HCT116 (cell line): ENCODE measurements at regions not wholly inside any gene's neighbourhood (a gene's known extent, or its start where the extent isn't known, plus 50 kb on each side); places are given as distances from the start of the nearest gene placed in this dataset.

Experiments used
- ATAC-seq: fragments of 200-7000 bp; cut with Tn5 transposase; 2 replicates; pipeline ENCODE4 v1.9.1; 2020; ENCODE audit warnings: mild to moderate bottlenecking, moderate library complexity
- BruUV-seq: library from RNA; stranded (reverse); fragments of 400-500 nt; replicated peaks from 2 replicates; lab custom pipeline; 2021; lab: Mats Ljungman, UMichigan
- CTCF ChIA-PET: fragments of 300-600 bp; sonication (Branson Sonifier 250); formaldehyde crosslinking; loops from one replicate; lab custom pipeline; 2021; ENCODE audit warnings: antibody characterized with exemption; lab: Charles Lee
- POLR2A ChIA-PET: fragments of 300-600, 350-600 bp; sonication (Branson Sonifier 250); formaldehyde crosslinking; loops from one replicate; lab custom pipeline; 2021; ENCODE audit warnings: antibody characterized with exemption; lab: Charles Lee
- RAD21 ChIA-PET, 2 experiments: fragments of 300-600 bp; sonication (Branson Sonifier 250); formaldehyde crosslinking; loops; one replicate each; lab custom pipeline; 2023; ENCODE audit warnings: low total read pairs in 2 of 2; ENCODE audit not compliant: uncharacterized antibody in 2 of 2, unreplicated experiment in 2 of 2, low non-redundant PET in 1 of 2; lab: Charles Lee
- DNase-seq: peaks from one replicate; pipeline ENCODE4 v3.0.0-alpha.2; 2010; ENCODE audit warnings: low read depth, low spot score
- H2AFZ ChIP-seq: fragments of 200-600 bp; shearing (Covaris generic), sonication (generic); 2 replicates; pipeline ENCODE4 v1.6.1; 2017; ENCODE audit warnings: low read depth, mixed run types, mixed read lengths, antibody characterized with exemption, low read length; ENCODE audit not compliant: poor library complexity, severe bottlenecking
- H3K27ac ChIP-seq: 2 replicates; pipeline ENCODE4 v1.5.1; 2012; ENCODE audit warnings: low read depth, low read length
- H3K27me3 ChIP-seq: fragments of 200-600 bp; sonication (generic); 2 replicates; pipeline ENCODE4 v1.6.1; 2016; ENCODE audit warnings: mixed run types, low read length, mixed read lengths; ENCODE audit not compliant: insufficient read depth
- H3K36me3 ChIP-seq, 2 experiments: fragments of 200-500 bp in 1 of 2; fragments of 200-600 bp in 1 of 2; sonication (Bioruptor generic) in 1 of 2; sonication (generic) in 1 of 2; 2 replicates each; pipeline versions ENCODE4 v1.5.1 to v1.6.1; 2014 to 2016; ENCODE audit warnings: low read length in 2 of 2, inconsistent platforms in 1 of 2, mixed read lengths in 1 of 2, mixed run types in 1 of 2; ENCODE audit not compliant: insufficient read depth in 2 of 2, control insufficient read depth in 1 of 2
- H3K4me1 ChIP-seq, 2 experiments: fragments of 200-600 bp in 1 of 2; sonication (generic) in 1 of 2; 2 replicates each; pipeline versions ENCODE4 v1.5.1 to v1.6.1; 2012 to 2017; ENCODE audit warnings: low read length in 2 of 2, inconsistent platforms in 1 of 2, mild to moderate bottlenecking in 1 of 2, mixed read lengths in 1 of 2, mixed run types in 1 of 2, moderate library complexity in 1 of 2; ENCODE audit not compliant: insufficient read depth in 2 of 2, control insufficient read depth in 1 of 2
- H3K4me2 ChIP-seq: fragments of 200-600 bp; sonication (generic); 2 replicates; pipeline ENCODE4 v1.6.1; 2017; ENCODE audit warnings: mixed run types, low read length, mixed read lengths
- H3K4me3 ChIP-seq, 2 experiments: fragments of 200-600 bp in 1 of 2; sonication (generic) in 1 of 2; replicated peaks in 1 of 2; 2 replicates each; pipeline ENCODE4 v1.5.1; 2011 to 2016; ENCODE audit warnings: low read length in 2 of 2, control low read depth in 1 of 2, low read depth in 1 of 2, mild to moderate bottlenecking in 1 of 2, mixed read lengths in 1 of 2, mixed run types in 1 of 2
- H3K79me2 ChIP-seq: fragments of 200-600 bp; sonication (generic); 2 replicates; pipeline ENCODE4 v1.6.1; 2017; ENCODE audit warnings: mild to moderate bottlenecking, mixed run types, low read length, moderate library complexity, mixed read lengths; ENCODE audit not compliant: insufficient read depth
- H3K9ac ChIP-seq: fragments of 200-600 bp; sonication (generic); 2 replicates; pipeline ENCODE4 v1.6.1; 2016; ENCODE audit warnings: low read length, mixed read lengths
- H3K9me2 ChIP-seq: fragments of 200-600 bp; sonication (generic), shearing (Covaris generic); 2 replicates; pipeline ENCODE4 v1.6.1; 2017; ENCODE audit warnings: mixed run types, mild to moderate bottlenecking, moderate library complexity; ENCODE audit not compliant: insufficient read depth
- H3K9me3 ChIP-seq, 2 experiments: fragments of 200-500 bp in 1 of 2; fragments of 200-600 bp in 1 of 2; sonication (Bioruptor generic) in 1 of 2; sonication (generic) in 1 of 2; 2 replicates each; pipeline ENCODE4 v1.6.1; 2014 to 2017; ENCODE audit warnings: low read length in 2 of 2, mixed read lengths in 2 of 2, inconsistent platforms in 1 of 2, low read depth in 1 of 2, mild to moderate bottlenecking in 1 of 2, mixed run types in 1 of 2, moderate library complexity in 1 of 2; ENCODE audit not compliant: control insufficient read depth in 1 of 2, insufficient read depth in 1 of 2
- H4K20me1 ChIP-seq: fragments of 200-600 bp; sonication (generic), shearing (Covaris generic); 2 replicates; pipeline ENCODE4 v1.6.1; 2017; ENCODE audit warnings: mixed run types, mild to moderate bottlenecking, moderate library complexity; ENCODE audit not compliant: insufficient read depth
- ATF3 ChIP-seq: IDR thresholded peaks from 2 replicates; pipeline ENCODE4 v1.6.1; 2012
- CBX3 ChIP-seq: IDR thresholded peaks from 2 replicates; pipeline ENCODE4 v1.6.1; 2012; ENCODE audit warnings: low read depth
- CEBPB ChIP-seq: IDR thresholded peaks from 2 replicates; pipeline ENCODE4 v1.6.1; 2012; ENCODE audit warnings: low read depth
- CTCF ChIP-seq, 3 experiments: fragments of 200-600 bp in 1 of 3; sonication (generic) in 1 of 3; IDR thresholded peaks in 2 of 3; conservative IDR thresholded peaks in 1 of 3; 2 replicates each; pipeline ENCODE4 v1.5.1; 2012 to 2017; ENCODE audit warnings: low read depth in 2 of 3, low read length in 2 of 3, antibody characterized with exemption in 1 of 3, borderline replicate concordance in 1 of 3, control low read depth in 1 of 3, mild to moderate bottlenecking in 1 of 3, mixed read lengths in 1 of 3, mixed run types in 1 of 3, moderate library complexity in 1 of 3; ENCODE audit not compliant: insufficient read depth in 1 of 3
- ELF1 ChIP-seq: IDR thresholded peaks from 2 replicates; pipeline ENCODE4 v1.6.1; 2012; ENCODE audit warnings: low read depth, borderline replicate concordance
- EZH2 ChIP-seq: fragments of 200-600 bp; sonication (generic); IDR thresholded peaks from 2 replicates; pipeline ENCODE4 v1.6.1; 2017; ENCODE audit warnings: antibody characterized with exemption, mixed run types
- FOSL1 ChIP-seq: IDR thresholded peaks from 2 replicates; pipeline ENCODE4 v1.6.1; 2012; ENCODE audit warnings: low read depth
- JUND ChIP-seq: IDR thresholded peaks from 2 replicates; pipeline ENCODE4 v1.6.1; 2012
- MAX ChIP-seq: IDR thresholded peaks from 2 replicates; pipeline ENCODE4 v1.6.1; 2012
- POLR2A ChIP-seq: IDR thresholded peaks from 2 replicates; pipeline ENCODE4 v1.7.0; 2011; ENCODE audit warnings: borderline replicate concordance; ENCODE audit not compliant: insufficient read depth, insufficient read length; ENCODE audit errors: extremely low read depth
- POLR2AphosphoS5 ChIP-seq: IDR thresholded peaks from 2 replicates; pipeline ENCODE4 v1.6.1; 2011; ENCODE audit warnings: mild to moderate bottlenecking, low read depth, low read length, moderate library complexity
- RAD21 ChIP-seq: IDR thresholded peaks from 2 replicates; pipeline ENCODE4 v1.6.1; 2012; ENCODE audit warnings: low read depth, mild to moderate bottlenecking
- SIN3A ChIP-seq: IDR thresholded peaks from 2 replicates; pipeline ENCODE4 v1.6.1; 2012; ENCODE audit warnings: low read depth
- SP1 ChIP-seq: IDR thresholded peaks from 2 replicates; pipeline ENCODE4 v1.6.1; 2012; ENCODE audit warnings: low read depth
- YY1 ChIP-seq: IDR thresholded peaks from 2 replicates; pipeline ENCODE4 v1.6.1; 2011; ENCODE audit warnings: low read length, low read depth, moderate library complexity, mild to moderate bottlenecking; ENCODE audit not compliant: insufficient replicate concordance; ENCODE audit errors: extremely low read depth
- ZBTB33 ChIP-seq: IDR thresholded peaks from 2 replicates; pipeline ENCODE4 v1.6.1; 2011; ENCODE audit warnings: mild to moderate bottlenecking, low read length, moderate library complexity; ENCODE audit not compliant: insufficient replicate concordance; ENCODE audit errors: extremely low read depth
- ZFX ChIP-seq: fragments of 450-650 bp; IDR thresholded peaks from 2 replicates; pipeline ENCODE4 v1.6.1; 2017
- ZNF274 ChIP-seq: fragments of 200-500 bp; sonication (Bioruptor generic); IDR thresholded peaks from 2 replicates; pipeline ENCODE4 v1.6.1; 2014; ENCODE audit warnings: mild to moderate bottlenecking, low read depth, low read length, inconsistent platforms
- intact Hi-C: fragments of 100-400 bp; cut with micrococcal nuclease; formaldehyde crosslinking; loops from 2 replicates; pipeline ENCODE4 v1.10.0; 2022

- Histone ChIP-seq H3K9me2 (no peaks in the 10 kb centered on the region), H3K4me3 (no peak overlapping the region), H2AFZ (no peak overlapping the region), H4K20me1 (no peaks in the 10 kb centered on the region), H3K9me3 (no peaks in the 10 kb centered on the region), H3K36me3 (no peaks in the 10 kb centered on the region), H3K4me2 (no peak overlapping the region), H3K27me3 (no peaks in the 10 kb centered on the region), H3K4me1 (peaks cover 3% of the 10 kb centered on the region in 2 experiments; a peak in 2 of 4 replicates), H3K9ac (no peak overlapping the region), H3K27ac (no peak overlapping the region), H3K79me2 (no peaks in the 10 kb centered on the region)
- no peak for TF ChIP-seq POLR2AphosphoS5
- TF ChIP-seq ZFX: no peak
- TF ChIP-seq ELF1: no peak
- no peak for TF ChIP-seq YY1
- no peak for TF ChIP-seq JUND
- TF ChIP-seq FOSL1: no peak
- no peak for TF ChIP-seq EZH2
- TF ChIP-seq SIN3A: no peak
- no peak for TF ChIP-seq MAX
- DNase-seq (no peak), ATAC-seq (no peak)
- intact Hi-C loops: loop anchor here (10.0 kb wide), 1 partner anchor 676 kb away; no protein-coding TSS in a partner anchor
- no TSS peak for BruUV-seq
- POLR2A ChIA-PET: no interaction called here
- RAD21 ChIA-PET: no interaction called here
- CTCF ChIA-PET: no interaction called here
Measured at GRCh38 chr14:53668897-53669296, 287.7 kb downstream of the BMP4 start.

- POLR2A ChIA-PET: no interaction called here
- TF ChIP-seq YY1: no peak
- no peak for TF ChIP-seq ZNF274
- TF ChIP-seq RAD21: peak; percentile 66
- TF ChIP-seq EZH2: no peak
- no peak for TF ChIP-seq ATF3
- TF ChIP-seq CBX3: no peak
- TF ChIP-seq CTCF (IDR thresholded peaks at IDR 0.05 in 2 of 3, conservative IDR thresholded peaks at IDR 0.05 in 1 of 3; ENCODE audit: borderline replicate concordance in 1 of 3, insufficient read depth in 1 of 3, low read depth in 2 of 3, low read length in 2 of 3): peak; percentile 38 to 63 (median 61); a peak in 5 of 6 replicates
- no peak for TF ChIP-seq ZFX
- TF ChIP-seq CEBPB: no peak
- TF ChIP-seq POLR2AphosphoS5: no peak
- no peak for TF ChIP-seq POLR2A
- TF ChIP-seq SP1: no peak
- TF ChIP-seq ZBTB33: no peak
- no peaks in the 10 kb centered on the region for H4K20me1 ChIP-seq
- no TSS peak for BruUV-seq
- peak overlapping the region; percentile 25 for H3K4me2 ChIP-seq
- peaks cover 3 to 8% of the 10 kb centered on the region in 2 experiments; a peak in 2 of 4 replicates for H3K4me1 ChIP-seq
- H2AFZ ChIP-seq: peak overlapping the region; percentile 58
- peak; percentile 47 for DNase-seq
- no peak overlapping the region for H3K4me3 ChIP-seq
- H3K9me3 ChIP-seq: no peaks in the 10 kb centered on the region
- RAD21 ChIA-PET: no interaction called here
- CTCF ChIA-PET: interaction anchor here (0.6 to 1.0 kb wide), 5 partner anchors 18 to 511 kb away, joined by 3 to 4 read pairs (median 3); no protein-coding TSS in a partner anchor
- ATAC-seq: peak; percentile 98
- H3K27ac ChIP-seq: no peak overlapping the region
- intact Hi-C loops: loop anchor here (1.0 to 10.0 kb wide), 2 partner anchors 338 to 681 kb away; no protein-coding TSS in a partner anchor
- H3K9ac ChIP-seq: no peak overlapping the region
- H3K27me3 ChIP-seq: no peaks in the 10 kb centered on the region
- no peaks in the 10 kb centered on the region for H3K9me2 ChIP-seq
- H3K36me3 ChIP-seq: no peaks in the 10 kb centered on the region
- no peaks in the 10 kb centered on the region for H3K79me2 ChIP-seq
Measured at GRCh38 chr14:53663709-53664108, 292.9 kb downstream of the BMP4 start.
